Adrenal gland (tissue), 5 donors: ENCODE measurements at regions not wholly inside any gene's neighbourhood (a gene's known extent, or its start where the extent isn't known, plus 50 kb on each side); places are given as distances from the start of the nearest gene placed in this dataset.

Source experiments
- CTCF ChIP-seq, 6 experiments: fragments of 450-650 bp in 4 of 6; fragments of 200-600 bp in 2 of 6; sonication (generic) in 1 of 6; IDR thresholded peaks; 1 replicate in 5 of 6; 2 replicates in 1 of 6; pipeline versions ENCODE4 v1.5.1 to v1.8.0; 2016 to 2021; ENCODE audit warnings: antibody characterized with exemption in 6 of 6, mild to moderate bottlenecking in 2 of 6, moderate library complexity in 1 of 6
- POLR2A ChIP-seq, 2 donors: fragments of 450-650 bp; IDR thresholded peaks; one replicate each; pipeline ENCODE4 v1.6.1; 2017; ENCODE audit warnings: antibody characterized with exemption in 2 of 2, mild to moderate bottlenecking in 2 of 2, moderate library complexity in 1 of 2
- donor health status: DM: no; HTN: no; CAD: no.

GRCh38 chr13:59391696-59392095 is 772.0 kb downstream of the DIAPH3 start:
- TF ChIP-seq CTCF (IDR thresholded peaks at IDR 0.05) = peak; percentile 69 to 88 (median 81)
- TF ChIP-seq POLR2A (IDR thresholded peaks at IDR 0.05) = no peak
